ENCODE measurements at regions not wholly inside any gene's neighbourhood (a gene's known extent, or its start where the extent isn't known, plus 50 kb on each side); places are given as distances from the start of the nearest gene placed in this dataset.

DNA sequence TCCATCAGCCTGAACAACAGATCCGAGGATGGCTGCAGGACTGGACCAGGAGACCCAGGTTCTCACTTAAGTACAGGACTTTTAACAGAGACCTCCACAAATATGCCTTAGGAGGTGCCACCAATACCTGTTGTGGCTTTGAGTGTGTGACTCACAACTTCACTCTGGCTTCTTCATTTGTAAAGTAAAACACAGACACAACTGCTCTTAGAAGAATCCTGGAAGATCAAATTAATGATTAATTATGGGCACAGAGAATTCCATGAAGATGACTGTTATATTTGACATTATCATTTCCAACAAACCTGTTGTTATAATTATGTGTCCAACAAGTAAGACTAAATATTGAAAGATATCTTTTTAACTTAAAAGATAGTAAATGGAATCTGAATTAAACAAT is 481.4 kb upstream of the KLHL29 start:
- no peak for TF ChIP-seq TAF1 (IDR thresholded peaks at IDR 0.05; ENCODE audit: borderline replicate concordance, insufficient read depth, low read length)
- TF ChIP-seq, protein P1, sequence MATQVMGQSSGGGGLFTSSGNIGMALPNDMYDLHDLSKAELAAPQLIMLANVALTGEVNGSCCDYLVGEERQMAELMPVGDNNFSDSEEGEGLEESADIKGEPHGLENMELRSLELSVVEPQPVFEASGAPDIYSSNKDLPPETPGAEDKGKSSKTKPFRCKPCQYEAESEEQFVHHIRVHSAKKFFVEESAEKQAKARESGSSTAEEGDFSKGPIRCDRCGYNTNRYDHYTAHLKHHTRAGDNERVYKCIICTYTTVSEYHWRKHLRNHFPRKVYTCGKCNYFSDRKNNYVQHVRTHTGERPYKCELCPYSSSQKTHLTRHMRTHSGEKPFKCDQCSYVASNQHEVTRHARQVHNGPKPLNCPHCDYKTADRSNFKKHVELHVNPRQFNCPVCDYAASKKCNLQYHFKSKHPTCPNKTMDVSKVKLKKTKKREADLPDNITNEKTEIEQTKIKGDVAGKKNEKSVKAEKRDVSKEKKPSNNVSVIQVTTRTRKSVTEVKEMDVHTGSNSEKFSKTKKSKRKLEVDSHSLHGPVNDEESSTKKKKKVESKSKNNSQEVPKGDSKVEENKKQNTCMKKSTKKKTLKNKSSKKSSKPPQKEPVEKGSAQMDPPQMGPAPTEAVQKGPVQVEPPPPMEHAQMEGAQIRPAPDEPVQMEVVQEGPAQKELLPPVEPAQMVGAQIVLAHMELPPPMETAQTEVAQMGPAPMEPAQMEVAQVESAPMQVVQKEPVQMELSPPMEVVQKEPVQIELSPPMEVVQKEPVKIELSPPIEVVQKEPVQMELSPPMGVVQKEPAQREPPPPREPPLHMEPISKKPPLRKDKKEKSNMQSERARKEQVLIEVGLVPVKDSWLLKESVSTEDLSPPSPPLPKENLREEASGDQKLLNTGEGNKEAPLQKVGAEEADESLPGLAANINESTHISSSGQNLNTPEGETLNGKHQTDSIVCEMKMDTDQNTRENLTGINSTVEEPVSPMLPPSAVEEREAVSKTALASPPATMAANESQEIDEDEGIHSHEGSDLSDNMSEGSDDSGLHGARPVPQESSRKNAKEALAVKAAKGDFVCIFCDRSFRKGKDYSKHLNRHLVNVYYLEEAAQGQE (IDR thresholded peaks at IDR 0.05; ENCODE audit: insufficient read depth in 1 of 2, low read depth in 2 of 2, low read length in 2 of 2): no peak
- no peak for TF ChIP-seq SIN3A (IDR thresholded peaks at IDR 0.05; ENCODE audit: borderline replicate concordance, insufficient read depth, low read length)
- no peak for TF ChIP-seq POLR2AphosphoS5 (IDR thresholded peaks at IDR 0.05; ENCODE audit: low read depth, low read length)
- TF ChIP-seq FOXP2 (optimal IDR thresholded peaks at IDR 0.05; ENCODE audit: borderline replicate concordance, extremely low read depth, extremely low read length, insufficient read depth): no peak

All from PFSK-1 (cell line).